ENCODE measurements at regions not wholly inside any gene's neighbourhood (a gene's known extent, or its start where the extent isn't known, plus 50 kb on each side); places are given as distances from the start of the nearest gene placed in this dataset.

DNA sequence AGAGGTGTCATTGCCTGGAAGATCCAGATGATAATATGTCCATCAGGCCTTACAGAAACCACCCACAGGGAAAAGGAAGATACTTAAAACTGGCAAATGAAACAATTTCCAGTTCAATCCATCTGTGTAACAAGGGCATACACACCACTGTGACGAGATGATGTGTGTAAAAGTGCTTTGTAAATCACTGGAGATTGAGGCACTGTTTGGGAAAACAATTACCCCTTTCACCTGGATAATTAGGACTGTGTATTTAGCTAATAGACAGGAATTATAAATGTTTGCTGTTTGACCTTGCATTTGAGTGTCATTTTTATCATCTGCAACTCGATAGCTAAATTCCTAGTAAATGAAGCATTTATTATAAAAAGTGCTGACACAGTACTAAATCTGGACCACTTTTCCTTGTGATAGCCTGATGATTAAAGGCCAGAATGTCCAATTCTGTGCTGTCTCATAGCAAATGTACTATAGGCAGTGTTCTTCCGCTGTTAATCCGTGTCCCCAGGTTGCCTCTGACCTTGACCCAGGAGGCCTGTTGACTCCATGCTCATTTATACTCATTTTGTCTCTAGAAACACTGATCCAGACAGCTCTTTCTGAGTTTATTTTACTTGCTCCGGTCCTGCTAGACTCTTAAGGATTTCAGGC lies 105.8 kb downstream of the LACC1 start:
- no peak for DNase-seq

- no peak for DNase-seq
Measured at GRCh38 chr13:43986421-43986981, 106.8 kb downstream of the LACC1 start.

GRCh38 chr13:43988302-43988701 lies 108.6 kb downstream of the LACC1 start:
- DNase-seq = no peak

- DNase-seq = no peak
Measured at GRCh38 chr13:43990021-43990420, 110.3 kb downstream of the LACC1 start.

DNA sequence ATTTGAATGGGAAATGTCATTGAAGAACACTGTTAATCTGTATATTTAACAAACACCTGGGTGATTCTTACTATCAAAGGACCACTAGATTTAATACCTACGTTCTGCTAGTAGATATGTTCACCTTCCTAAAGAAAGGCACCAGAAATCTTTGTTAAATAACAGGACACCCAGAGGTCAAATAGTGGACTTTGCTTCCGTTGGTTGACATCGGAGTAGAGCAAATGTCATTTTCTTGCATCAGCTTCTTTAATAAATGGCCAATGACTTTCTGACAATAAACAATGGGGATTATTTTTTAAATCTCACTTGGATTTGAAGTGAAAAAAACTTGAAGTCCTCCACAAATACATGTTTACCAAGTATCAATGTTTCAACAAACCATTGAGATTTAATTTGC lies 111.1 kb downstream of the LACC1 start:
- DNase-seq = no peak

DNA sequence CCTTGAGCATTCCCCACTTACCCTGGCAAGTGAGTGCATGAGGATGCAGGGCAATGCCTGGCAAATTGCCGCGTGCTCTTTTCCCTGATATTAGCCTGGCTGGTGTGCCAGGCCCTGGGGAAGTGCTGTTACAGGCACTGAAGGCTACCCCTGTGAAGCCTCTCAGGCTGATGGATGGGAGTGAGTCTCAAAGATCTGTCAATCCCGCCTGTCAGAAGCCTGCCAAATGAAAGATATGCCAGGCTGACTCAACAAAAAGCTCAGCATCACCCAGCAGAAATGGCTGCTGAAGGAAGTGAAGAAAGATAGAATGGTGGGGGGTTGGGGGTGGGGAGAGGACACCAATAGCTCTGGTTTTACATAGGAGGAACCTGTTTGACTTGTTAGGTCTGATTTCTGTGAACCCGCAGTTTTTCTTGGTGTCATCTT lies 112.1 kb downstream of the LACC1 start:
- no peak for DNase-seq

DNA sequence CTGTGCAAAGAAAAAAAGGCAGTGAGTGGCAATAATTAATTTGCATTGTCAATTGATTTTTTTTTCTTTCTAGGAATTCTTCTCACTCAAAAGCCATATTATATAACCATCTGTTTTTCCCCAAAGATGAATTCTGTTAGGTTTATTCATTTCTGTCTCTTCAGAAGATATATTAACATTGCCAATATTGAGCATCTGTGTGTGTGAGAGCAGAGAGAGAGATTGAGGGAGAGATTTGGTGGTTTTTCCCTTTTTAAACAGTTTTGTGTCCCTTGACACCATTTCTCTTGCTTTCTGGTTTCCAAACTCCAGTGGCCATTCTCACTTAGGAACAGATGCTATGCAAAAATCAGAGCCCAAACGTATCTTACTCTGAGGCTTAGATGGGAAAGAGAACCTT lies 112.5 kb downstream of the LACC1 start:
- no peak for DNase-seq

DNA sequence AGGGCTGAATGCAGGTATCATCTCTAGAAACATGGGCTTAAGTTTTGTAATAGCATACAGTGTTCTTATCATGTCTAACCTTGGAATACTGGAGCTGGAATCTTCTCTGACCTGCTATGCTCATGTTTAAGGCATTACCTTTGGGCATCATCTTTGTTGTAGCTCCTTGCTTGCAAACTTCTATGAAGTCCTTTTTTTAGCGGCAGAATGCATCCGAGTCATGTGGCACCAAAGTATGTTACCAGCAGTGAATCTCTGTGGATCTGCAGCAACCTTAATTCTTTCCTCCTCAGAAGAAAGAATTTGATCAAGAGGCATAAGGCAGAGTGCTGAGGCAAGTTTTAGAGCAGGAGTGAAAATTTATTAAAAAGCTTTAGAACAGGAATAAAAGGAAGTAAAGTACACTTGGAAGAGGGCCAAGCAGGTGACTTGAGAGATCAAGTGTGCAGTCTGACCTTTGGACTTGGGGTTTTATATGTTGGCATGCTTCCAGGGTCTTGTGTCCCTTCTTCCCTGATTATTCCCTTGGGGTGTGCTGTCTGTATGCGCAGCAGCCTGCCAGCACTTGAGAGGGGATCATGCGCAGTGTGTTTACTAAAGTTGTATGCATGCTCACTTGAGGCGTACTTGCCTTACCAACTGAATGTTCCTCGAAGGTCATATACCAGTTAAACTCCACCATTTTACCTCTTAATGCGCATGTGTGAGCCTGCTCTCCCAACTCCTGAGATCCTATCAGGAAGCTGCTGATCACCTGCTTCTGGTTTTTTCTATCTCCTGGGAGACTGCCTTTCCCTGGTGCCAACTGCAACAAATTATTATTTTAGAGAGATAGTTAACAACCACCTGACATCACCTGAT lies 115.5 kb downstream of the LACC1 start:
- DNase-seq = no peak

DNA sequence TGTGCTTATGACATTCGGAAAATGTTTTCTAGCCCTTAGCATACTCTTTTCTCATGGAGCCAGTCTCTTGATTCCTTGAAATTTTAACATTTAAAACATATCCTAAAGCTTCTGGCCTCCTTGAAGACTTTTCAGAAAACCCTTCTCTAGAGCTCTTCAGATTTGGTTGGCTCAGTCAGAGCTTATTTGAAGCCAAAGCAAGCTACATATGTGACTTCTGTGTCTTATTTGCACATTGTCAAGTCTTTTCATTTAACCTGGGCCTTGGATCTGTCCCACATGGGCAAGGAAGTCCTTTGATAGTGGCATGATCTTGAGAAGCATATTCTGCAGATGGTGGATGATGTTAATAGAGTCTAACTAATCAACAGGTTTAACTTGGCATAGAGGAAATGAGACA lies 116.5 kb downstream of the LACC1 start:
- no peak for DNase-seq

GRCh38 chr13:44003481-44003880 lies 123.8 kb downstream of the LACC1 start:
- DNase-seq = no peak

DNA sequence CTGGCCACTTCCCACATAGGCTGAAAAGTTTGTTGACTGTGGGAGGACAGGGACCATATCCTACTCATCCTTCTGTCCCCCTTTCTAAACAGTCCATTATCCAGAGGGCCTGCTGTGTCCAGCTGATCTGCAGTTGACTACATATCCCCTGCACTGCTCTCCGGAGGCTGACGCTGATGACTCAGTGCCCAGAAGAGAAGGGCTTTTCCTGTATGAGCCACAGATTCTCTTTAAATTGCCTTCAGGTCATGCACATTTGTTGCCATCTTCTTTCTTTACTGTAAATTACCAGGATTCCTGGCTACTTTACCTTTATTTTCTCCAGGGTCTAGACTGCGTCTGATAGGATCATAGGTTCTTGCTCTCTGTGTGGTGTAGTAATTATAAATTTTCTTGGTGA lies 125.2 kb downstream of the LACC1 start:
- DNase-seq = no peak

DNA sequence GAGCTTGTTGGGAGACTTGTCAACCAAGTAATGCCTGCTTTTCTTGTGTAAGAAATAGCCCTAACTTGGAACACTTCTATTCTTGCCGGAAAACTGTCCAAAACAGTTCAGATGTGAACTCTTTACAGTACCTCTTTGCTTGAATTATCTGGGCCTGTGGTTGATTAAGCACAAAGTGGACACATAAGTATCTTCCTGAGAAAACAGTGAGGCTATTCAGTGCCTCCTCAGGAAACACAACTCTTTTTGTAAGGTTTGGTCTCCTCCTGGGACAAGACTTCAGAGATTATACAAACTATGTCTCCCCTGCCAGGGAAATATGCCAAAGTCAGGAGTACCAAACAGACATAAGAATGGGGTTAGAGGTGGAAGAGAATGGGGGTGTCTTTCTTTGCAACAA lies 127.7 kb downstream of the LACC1 start:
- no peak for DNase-seq

DNA sequence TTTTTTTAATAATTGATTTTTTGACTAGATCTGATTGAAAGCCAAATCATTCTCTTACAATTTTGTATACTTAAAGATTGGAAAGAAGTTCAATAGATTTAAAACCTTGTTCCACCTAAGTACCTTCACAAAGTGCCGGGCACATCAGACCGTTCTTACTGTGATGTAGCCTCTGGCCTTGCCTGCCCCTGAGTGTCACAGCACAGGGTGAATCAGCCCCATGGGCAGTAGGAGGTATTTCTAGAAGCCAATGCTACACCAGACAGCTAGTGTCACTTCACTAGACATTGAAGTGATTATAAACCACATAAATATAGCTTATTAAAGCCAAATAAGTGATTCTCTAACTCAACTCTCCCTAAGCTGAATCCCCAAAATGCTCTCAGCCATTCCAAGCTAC lies 131.3 kb downstream of the LACC1 start:
- no peak for DNase-seq

GRCh38 chr13:44012910-44013757 lies 133.4 kb downstream of the LACC1 start:
- no peak for DNase-seq

DNA sequence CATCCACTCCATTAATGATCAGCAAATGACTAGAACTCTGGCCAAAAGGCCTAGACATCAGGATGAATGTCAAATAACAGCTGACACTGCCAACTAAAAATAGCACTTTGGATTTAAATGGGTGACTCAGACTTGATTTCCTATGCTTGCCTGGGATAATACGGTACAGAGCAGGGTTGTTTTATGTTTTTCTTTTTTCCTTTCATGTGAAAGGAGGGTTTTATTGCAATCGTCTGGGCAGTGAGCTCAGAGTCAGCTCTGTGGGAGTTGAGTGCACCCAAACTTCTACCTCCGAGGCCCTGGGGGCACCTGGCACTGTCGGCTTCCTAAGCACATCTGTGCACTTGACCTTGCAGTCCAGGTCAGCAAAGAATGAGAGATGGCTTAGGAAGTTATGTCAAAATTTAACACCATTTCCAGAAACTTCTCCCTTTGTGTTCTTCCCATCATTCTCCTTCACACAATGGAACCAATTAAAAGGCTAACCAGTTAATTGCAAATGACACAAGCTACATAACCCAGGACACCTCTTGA lies 134.1 kb downstream of the LACC1 start:
- no peak for DNase-seq

DNA sequence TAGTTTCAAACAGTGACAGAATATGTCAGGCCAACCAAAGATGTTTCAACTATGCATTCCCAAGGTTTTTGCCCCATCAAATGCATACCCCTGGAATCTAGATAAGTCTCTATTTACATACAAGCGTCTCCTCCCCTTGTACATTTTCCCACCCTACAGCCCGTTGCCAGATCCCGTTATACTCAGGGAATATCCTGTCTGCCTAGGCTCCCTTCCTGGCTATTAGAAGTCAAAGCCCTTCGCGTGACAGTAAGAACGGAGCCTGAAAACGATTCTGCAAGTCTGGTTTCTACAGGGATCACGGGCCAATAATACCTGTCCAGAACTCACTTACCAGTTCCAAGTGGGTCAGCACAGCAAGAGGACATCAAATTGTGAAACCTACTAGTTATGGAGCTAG lies 134.8 kb downstream of the LACC1 start:
- DNase-seq = no peak

GRCh38 chr13:44015118-44015517 lies 135.4 kb downstream of the LACC1 start:
- DNase-seq = no peak

DNA sequence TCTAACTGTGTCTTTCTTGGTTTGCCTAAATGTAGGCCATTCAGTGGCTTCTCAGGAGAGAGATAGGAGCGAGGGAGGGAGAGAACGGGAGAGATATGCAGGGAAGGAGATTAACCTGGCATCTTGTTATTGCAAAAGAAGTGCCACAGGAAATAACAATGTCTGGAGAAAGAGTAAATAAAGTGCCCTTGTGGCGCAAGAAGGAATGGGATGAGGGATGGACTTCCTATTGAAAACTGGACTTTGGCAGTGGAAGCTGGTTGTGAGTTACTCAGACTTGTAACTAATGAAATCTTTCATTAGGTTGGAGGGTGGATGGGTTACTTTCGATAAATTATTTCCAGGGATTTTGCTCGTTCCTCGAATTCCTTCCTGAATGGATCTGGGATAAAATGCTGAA lies 136.1 kb downstream of the LACC1 start:
- no peak for DNase-seq

DNA sequence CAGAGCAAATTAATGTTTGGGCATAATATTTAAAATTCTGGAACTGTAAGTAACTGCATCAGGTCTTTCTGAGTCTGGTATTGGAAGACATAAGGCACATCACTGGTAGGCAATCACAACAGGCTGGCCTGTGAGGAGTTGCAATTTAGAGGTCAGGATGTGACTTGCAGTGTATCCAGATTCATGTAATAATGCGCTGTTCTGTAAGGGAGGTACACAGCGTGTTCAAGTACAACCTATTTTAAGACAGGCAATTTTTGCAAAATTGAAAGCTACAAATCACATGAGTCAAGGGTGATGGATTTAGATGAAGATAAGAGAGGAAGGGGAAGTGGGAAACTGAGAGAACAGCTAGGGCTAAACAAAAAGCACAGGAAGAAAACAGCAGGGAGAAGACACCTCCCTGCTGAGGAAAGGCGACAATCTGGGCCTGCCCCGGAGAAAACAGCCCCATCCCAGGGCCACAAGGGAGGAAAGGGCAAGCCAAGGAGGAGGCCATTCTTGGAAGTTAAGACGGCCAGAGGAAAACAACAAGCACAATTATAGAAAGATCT lies 138.1 kb downstream of the LACC1 start:
- DNase-seq = no peak

DNA sequence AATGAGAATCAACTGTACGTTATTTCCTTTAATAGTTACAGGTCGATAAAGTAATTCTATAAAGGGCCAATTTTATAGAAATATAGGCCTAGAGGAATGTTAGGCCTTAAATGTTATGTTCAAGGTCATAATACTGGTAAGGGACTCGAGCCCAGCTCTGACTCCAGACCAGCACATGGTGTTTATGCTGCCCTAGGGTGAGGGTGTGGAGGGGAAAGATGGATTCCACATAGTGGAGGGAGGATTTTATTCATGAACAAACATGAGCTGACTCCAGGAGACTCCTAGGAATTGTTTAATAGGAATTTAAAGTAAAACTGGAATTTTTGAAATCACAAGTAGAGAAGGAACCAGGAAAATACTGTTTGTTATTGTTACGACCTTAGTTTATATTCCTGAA lies 139.9 kb downstream of the LACC1 start:
- no peak for DNase-seq

DNA sequence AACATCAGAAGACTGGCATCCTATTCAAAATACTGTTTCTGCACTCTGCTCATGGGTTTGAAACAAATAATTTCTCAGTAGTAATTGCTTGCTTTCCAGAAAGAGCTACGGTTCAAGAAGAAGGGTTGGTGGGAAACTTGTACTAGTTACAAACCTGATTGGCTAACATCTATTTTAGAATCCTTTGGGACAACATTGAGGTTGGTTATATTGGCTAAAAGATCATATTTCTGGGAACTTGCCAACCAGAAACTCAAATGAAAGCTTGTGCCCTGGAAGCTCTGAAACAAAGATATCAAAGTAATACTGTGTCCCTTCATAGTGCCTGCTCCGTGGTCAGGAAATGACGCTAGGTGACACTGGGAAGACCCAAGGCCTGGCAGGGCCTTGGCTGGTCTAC lies 141.7 kb downstream of the LACC1 start:
- no peak for DNase-seq

DNA sequence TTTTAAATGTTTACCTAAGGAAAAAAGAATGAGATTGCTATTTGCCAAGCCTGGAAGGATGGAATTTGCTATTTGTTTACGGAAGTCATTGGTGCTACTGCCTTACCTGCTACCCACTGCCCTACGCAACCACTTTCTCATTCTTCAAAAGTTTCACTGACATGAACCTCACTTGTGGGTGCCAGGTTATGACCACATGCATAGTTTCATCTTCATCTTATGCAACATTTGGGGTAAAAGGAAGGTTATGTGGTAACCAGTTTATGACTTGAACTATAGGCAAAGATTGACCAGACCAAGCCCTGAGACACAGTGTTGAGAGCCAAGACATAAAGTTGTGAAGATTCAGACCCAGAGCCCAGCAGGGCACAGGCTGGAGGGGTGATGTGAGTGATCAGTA lies 142.5 kb downstream of the LACC1 start:
- DNase-seq = no peak
